Prostate gland (tissue), 2 donors: ENCODE measurements at regions not wholly inside any gene's neighbourhood (a gene's known extent, or its start where the extent isn't known, plus 50 kb on each side); places are given as distances from the start of the nearest gene placed in this dataset.
A peak's percentile ranks its signal among the peaks of the same experiment; 100 is the strongest.

ENCODE experiments used
- CTCF ChIP-seq, 4 experiments: fragments of 200-600 bp in 2 of 4; fragments of 450-650 bp in 2 of 4; sonication (generic) in 2 of 4; IDR thresholded peaks; 1 replicate in 3 of 4; 2 replicates in 1 of 4; pipeline ENCODE4 v1.5.1; 2016 to 2019; ENCODE audit warnings: antibody characterized with exemption in 4 of 4, mild to moderate bottlenecking in 2 of 4, moderate library complexity in 2 of 4
- POLR2A ChIP-seq: fragments of 450-650 bp; IDR thresholded peaks from one replicate; pipeline ENCODE4 v1.6.1; 2016; ENCODE audit warnings: antibody characterized with exemption, mild to moderate bottlenecking

- peak in 3 of 4 experiments; percentile 30 to 37 (median 30) for TF ChIP-seq CTCF (IDR thresholded peaks at IDR 0.05)
- no peak for TF ChIP-seq POLR2A
Measured at GRCh38 chrX:131677655-131678628, 134.1 kb downstream of the OR13H1 start.
